Suprapubic skin (tissue), 4 donors: ENCODE measurements at regions not wholly inside any gene's neighbourhood (a gene's known extent, or its start where the extent isn't known, plus 50 kb on each side); places are given as distances from the start of the nearest gene placed in this dataset.

Experiments
- CTCF ChIP-seq, 2 donors: fragments of 200-600 bp in 1 of 2; fragments of 450-650 bp in 1 of 2; sonication (generic) in 1 of 2; IDR thresholded peaks; one replicate each; pipeline ENCODE4 v1.5.1; 2016 to 2019; ENCODE audit warnings: antibody characterized with exemption in 2 of 2, mild to moderate bottlenecking in 1 of 2, moderate library complexity in 1 of 2
- POLR2A ChIP-seq, 2 donors: fragments of 450-650 bp; IDR thresholded peaks; one replicate each; pipeline ENCODE4 v1.6.1; 2017; ENCODE audit warnings: antibody characterized with exemption in 2 of 2, mild to moderate bottlenecking in 2 of 2, moderate library complexity in 2 of 2
- POLR2AphosphoS5 ChIP-seq, 3 donors: sonication (generic); formaldehyde crosslinking; IDR thresholded peaks; one replicate each; pipeline ENCODE4 v1.6.1; 2017; ENCODE audit warnings: antibody characterized with exemption in 3 of 3

GRCh38 chr2:188132385-188132784 lies 159.3 kb upstream of the GULP1 start:
- no peak for TF ChIP-seq CTCF (IDR thresholded peaks at IDR 0.05)
- TF ChIP-seq POLR2AphosphoS5 (IDR thresholded peaks at IDR 0.05): no peak
- no peak for TF ChIP-seq POLR2A (IDR thresholded peaks at IDR 0.05)
